ENCODE measurements at regions not wholly inside any gene's neighbourhood (a gene's known extent, or its start where the extent isn't known, plus 50 kb on each side); places are given as distances from the start of the nearest gene placed in this dataset.

DNA sequence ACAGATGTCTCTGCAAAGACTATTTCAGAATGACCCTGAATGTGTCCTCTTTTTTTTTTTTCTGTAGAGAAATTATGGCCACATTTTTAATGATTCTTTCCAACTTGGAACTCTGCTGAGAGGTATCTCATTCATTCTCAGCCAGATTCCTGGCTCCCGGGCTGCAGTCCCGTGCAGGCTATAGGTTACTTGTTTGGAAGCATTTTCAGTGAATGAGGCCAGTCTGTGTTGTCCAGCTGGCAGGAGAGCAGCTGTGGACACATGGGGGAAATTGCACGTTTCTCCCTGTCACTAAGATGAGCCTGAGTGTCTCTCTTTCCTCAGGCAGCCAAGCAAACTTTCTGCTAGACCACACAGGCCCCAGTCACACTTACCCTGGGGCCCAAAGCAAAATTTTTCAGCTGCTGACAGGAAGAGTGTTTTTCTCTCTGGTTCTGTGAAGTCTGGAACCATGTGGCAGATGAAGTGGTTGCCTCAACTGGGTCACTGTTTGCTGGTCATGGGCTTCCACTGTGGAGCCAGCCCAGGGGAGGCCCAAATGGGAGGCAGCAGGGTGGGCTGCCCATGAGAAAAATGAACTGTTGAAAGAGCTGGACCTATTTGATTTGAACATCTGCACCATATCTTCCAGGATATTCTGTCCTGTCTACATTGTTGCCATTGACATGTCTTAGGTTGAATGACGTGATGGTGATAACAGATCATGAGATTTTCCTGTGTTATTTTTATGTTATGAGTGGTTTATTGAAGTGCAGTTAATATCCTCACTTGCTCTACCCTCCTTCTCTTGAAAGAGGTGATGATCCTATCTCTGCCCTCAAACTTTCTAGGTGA is 431.2 kb downstream of the LPIN1 start:
- peak; percentile 82 for DNase-seq

DNA sequence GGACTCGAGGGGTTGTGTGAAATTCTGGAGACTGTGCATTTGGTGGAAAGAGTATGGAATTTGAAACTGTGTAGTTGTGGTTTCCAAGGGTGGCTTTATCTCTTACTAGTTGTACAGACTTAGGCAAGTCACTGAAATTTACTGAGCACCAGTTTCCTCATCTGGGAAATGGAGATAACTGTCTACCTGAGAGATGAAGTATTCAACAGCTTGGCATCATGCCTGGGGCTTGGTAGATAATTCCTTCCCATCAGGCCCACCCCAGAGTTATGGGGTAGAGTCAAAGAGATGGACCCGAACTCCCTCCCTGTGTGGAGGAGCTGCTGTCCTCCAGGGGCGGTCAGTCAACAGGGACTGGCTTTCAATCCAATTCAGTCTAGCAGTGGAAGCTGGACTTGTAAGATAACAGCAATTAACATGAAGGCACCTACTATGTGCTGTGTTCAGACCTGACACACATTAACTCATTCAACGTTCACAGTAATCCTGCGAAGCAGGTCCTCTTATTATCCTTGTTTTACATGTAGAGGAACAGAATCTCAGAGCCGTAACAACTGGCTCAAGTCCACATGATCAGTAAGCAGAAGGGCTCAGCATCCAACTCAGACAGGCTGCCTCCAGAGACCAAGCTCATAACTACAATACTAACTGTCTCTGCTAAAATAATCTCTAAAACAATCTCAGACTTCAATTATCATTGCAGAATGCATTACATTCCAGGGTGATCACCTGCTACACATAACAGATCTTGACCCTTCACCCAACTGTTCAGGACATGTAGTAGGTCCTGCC is 432.1 kb downstream of the LPIN1 start:
- DNase-seq = no peak

DNA sequence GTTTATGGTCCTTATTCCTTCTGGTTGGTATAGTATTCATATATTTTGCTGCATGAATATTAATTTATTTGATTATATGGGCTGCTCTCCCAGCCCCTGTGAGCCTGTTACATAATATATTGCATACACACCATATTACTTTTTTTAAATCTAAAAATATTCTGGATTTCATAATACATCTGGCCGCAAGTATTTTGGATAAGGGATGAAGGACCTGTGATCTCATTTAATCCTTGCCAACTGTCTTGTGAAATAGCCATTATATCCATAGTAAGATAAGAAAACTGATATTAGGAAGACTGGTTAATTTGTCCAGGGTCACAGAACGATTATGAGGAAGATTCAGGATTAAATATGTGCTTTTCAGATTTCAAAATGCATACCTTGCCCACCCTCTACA is 433.6 kb downstream of the LPIN1 start:
- no peak for DNase-seq

DNA sequence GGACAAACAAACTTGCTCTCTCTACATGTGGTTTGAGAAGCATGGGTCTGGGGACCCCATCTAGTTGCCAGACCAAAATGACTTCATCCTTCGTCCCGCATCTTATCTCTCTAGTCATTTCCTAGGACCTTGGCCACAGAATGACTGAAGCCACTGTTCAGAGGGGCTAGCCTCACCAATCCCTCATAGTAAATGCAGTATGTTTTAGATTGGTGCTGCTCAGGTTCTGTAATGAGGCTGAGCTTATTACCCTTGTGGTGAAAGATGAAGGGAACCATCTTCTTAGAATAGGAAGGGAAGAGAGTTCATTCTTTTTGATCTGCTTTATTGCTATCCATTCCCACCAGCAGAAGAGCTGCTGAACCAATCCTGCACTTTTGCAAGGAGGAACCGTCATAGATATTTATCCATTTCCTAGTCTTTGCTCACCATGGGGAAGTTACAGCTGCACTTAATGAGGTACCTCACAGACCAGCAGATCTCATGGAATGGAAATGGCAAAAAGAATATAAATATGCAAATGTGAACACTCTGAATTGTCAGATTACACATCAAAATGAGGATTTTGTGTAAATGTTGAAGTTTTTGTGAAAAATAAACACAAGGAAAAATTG is 436.7 kb downstream of the LPIN1 start:
- no peak for DNase-seq

DNA sequence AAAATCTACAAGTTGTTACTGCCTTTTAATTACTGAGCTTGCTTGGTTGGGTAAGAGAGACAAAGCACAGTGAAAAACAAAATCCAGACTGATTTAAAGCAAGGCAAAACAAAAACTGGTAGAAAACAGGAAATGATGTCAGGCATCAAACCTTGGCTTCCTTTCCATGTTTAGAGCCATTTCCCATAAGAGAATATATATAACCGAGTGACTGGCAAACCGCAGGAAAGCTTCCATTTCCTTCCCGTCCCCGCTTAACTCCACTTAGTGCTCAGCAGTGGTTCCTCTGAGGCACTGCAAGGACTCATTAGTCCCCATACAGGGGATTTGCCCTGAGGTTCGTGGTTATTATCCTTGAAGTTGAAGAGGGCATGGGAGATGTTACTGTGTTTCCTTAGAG is 446.3 kb downstream of the LPIN1 start:
- no peak for DNase-seq

DNA sequence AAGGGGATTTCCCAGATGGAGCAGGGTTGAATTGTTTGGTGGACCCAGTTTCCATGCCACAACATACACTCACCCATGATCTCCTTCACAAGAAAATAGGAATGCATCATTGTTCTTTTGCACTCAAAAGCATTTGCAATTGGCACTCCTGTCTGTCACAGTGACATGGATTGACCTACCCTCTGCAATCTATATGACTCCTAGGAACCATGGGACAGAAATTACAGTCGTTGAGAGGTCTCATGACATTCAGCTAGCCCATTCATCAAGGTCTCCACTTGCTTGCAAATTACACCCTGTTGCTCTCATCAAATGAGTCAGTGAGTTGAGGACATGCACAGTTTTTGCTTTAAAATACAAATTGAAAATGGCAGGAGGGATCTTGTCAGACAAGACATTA is 448.5 kb downstream of the LPIN1 start:
- no peak for DNase-seq

- no peak for DNase-seq
These were observed 450.1 kb downstream of the LPIN1 start for GRCh38 chr2:12196495-12196894.

DNA sequence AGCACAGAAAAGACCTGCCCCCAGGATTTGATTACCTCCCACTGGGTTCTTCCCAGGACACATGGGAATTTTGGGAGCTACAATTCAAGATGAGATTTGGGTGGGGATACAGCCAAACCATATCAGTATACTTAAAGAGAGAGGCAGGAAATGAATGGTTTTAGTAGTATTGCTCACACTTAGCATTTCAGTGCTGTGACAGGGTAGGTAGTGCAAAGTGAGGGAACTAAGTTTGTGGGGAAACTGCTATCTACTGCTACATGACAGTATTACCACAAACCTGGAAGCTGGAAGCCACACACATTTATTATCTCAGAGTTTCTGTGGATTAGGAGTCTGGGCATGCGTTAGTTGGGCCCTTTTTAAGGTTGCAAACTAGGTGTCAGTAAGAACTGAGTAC is 450.7 kb downstream of the LPIN1 start:
- no peak for DNase-seq

- peak; percentile 20 for DNase-seq
These were observed 453.2 kb downstream of the LPIN1 start for GRCh38 chr2:12199491-12200211.

DNA sequence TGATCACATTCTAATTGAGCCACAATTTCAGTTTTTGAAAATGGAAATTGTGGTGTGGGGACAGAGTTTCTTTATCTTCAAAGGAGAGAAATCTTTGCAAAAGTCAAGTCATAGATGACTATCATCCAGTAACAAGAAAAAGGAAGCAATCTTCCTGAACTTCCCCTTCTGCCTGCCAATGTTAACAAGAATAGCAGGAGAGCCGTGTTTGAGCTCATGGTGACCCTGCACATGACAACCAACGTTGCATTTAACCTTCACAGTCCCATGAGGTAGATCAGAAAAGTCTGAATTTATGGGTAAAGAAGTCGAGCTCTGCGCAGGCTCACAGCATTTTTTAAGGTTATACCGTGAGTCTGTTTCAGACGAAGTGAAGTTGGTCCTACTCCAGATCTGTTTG is 454.9 kb downstream of the LPIN1 start:
- no peak for DNase-seq

GRCh38 chr2:12202313-12203075 is 456.1 kb downstream of the LPIN1 start:
- peak; percentile 20 for DNase-seq

GRCh38 chr2:12203528-12203927 is 457.1 kb downstream of the LPIN1 start:
- DNase-seq = no peak

DNA sequence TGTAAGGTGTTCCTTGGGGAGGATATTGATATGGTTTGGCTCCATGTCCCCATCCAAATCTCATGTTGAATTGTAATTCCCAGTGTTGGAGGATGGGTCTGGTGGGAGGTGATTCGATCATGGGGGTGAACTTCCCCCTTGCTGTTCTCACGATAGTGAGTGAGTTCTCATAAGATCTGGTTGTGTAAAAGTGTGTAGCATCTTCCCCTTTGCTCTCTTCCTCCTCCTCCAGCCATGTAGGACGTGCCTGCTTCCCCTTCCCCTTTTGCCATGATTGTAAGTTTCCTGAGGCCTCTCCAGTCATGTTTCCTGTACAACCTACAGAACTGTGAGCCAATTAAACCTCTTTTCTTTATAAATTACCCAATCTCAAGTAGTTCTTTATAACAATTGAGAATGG is 458.7 kb downstream of the LPIN1 start:
- DNase-seq = no peak

- DNase-seq = no peak
These were observed 461.1 kb downstream of the LPIN1 start for GRCh38 chr2:12207491-12207890.

DNA sequence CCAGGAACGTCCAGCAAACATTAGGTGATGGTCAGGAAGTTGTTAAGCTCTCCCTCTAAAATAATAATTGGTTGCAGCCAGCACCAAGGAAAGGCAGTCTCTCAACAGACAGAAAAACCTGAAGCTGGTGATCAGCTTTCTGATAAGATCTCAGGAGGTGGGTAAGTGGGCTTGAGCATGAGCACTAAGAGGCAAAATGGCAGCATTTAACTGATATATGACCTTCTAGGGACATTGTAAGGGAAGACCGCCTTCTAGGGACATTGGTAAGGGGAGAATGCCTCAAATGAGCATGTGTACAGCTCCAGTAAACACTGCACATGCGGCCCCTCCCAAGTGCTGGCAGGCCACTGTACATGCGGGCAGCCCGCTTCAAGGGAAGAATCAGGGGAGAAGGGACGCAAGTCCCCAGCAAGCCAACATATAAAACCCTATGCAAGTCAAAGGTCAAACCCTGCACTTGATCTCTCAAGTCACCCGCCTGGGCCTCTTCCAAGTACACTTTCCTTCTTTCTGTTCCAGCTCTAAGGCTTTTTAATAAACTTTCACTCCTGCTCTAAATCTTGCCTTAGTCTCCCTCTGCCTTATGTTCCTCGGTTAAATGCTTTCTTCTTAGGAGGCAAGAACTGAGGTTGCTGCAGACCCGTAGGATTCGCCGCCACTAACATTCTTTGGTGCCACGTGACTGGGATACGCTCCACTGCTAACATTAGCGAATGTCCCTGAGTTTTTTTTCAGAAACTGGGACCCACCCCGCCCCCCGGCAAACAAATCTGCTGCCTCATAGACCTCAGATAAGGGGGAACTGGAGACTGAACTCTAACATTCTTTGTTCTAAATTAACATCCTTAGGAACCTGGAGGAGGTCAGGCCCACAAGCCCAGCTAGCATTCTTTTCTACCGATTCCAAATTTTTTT is 463.8 kb downstream of the LPIN1 start:
- DNase-seq = no peak

DNA sequence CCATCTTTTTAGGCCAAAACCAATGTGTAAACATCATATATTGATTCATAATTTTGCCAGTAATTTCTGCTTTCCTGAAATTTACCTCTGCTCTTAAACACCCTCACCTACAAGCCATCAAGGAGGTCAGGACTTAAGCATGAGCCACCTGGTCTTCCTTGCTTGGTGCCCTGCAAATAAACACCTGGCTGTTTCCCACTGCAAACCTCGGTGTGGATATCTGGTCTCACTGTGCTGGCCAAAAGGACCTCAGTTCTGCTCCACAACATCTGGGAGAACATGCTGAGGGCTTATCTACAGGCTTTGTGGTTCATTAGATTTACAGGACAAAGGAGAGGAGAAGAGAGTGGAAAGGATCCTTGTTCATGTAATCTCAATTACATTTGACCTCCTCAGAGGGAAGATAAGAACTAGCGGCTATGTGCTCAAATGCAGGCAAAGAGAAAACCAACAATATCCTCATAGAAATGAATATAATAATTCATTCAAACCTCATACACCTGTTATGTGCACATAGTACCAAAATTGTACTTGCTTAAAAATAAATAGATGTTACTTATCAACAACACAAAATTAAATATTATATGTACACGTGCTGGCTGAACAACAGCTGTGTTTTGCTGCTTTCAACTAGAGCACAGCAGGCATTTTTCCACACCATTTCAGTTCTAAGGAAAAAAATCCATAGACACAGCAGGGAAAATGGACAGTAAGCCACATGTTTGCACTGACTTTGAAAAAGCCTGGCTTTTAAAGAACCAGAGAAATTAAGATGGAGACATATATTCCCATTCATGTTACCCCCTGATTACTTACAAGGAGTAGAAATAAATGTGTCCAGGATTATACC is 465.1 kb downstream of the LPIN1 start:
- peak; percentile 70 for DNase-seq

DNA sequence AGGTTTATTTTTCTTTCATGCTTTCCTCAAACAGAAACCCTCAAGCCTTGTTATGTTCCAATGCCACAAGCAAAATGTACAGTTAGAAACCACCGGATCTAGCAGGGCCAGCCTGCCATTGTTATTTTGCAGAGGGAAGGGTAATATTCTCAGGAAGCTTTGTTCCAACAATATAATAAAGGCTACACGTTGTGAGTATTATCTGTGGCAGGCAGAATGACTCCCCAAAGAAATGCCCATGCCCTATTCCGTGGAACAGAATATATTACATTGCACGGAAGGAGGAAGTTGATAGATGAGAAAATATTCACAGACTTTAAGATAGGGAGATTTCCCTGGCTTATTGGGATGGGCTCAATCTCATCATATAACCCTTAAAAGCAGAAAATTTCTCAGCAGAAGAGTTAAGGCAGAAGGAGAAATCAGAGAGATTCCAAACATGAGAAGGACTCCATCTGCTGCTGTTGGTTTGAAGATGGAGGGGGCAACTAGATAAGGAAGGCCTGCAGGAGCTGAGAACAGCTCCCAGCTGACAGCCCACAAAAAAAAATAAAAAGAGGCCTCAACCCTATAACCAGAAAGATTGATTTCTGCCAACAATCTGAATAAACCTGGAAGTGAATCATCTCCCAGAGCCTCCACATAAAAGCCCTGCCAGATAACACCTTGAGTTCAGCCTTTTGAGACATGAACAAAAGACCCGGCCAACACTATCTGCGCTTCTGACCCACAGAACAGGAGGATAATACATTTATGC is 466.6 kb downstream of the LPIN1 start:
- no peak for DNase-seq

DNA sequence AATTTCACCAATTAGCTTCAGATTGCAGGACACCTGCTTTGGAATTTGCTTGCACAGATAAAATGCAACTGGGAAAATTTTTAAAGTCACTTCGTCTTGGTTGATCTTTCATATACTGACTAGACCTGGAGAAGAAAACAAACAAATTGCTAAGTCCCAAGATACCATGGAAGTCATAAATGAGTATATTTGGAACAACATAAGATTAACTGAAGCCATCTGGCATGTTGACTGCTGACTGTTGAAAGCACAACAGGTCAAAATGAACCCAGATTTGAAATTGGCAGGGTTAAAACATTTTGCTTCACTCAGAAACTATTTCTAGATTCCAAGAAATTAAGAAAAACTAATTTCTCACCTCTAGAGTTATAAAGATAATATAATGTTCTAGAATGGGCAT is 470.7 kb downstream of the LPIN1 start:
- DNase-seq = no peak

GRCh38 chr2:12219761-12220160 is 473.3 kb downstream of the LPIN1 start:
- DNase-seq = no peak
